GM12878 (cell line): ENCODE measurements at regions not wholly inside any gene's neighbourhood (a gene's known extent, or its start where the extent isn't known, plus 50 kb on each side); places are given as distances from the start of the nearest gene placed in this dataset.

ENCODE experiments used
- ATAC-seq: fragments of 200-7000 bp; cut with Tn5 transposase; 3 replicates; pipeline ENCODE4 v1.9.1; 2020; ENCODE audit warnings: mild to moderate bottlenecking, moderate library complexity
- BruUV-seq: library from RNA; stranded (reverse); fragments of 400-500 nt; replicated peaks from 2 replicates; lab custom pipeline; 2021; lab: Mats Ljungman, UMichigan
- CTCF ChIA-PET: fragments of 300-600 bp; sonication (Branson Sonifier 250); formaldehyde crosslinking; extraction: SDS; loops from one replicate; lab custom pipeline; 2021; ENCODE audit warnings: inconsistent platforms; lab: Yijun Ruan, JAX
- POLR2A ChIA-PET: fragments of 350-600 bp; formaldehyde crosslinking; extraction: SDS; loops from one replicate; lab custom pipeline; 2021; ENCODE audit warnings: inconsistent platforms; lab: Charles Lee
- RAD21 ChIA-PET: fragments of 300-600 bp; sonication (Branson Sonifier 250); formaldehyde crosslinking; loops from one replicate; lab custom pipeline; 2023; ENCODE audit warnings: antibody characterized with exemption; ENCODE audit not compliant: unreplicated experiment; lab: Charles Lee
- SMC1A ChIA-PET: fragments of 300-600 bp; sonication (Branson Sonifier 250); formaldehyde crosslinking; loops from one replicate; lab custom pipeline; 2023; ENCODE audit not compliant: unreplicated experiment, uncharacterized antibody; lab: Charles Lee
- DNase-seq: peaks from one replicate; pipeline ENCODE4 v3.0.0-alpha.2; 2011; ENCODE audit warnings: low read depth, low spot score
- FAIRE-seq: peaks from 3 replicates; lab custom pipeline; 2011; peaks lifted over from hg19 to GRCh38; lab: Jason Lieb, UNC
- H2AFZ ChIP-seq: 2 replicates; pipeline ENCODE4 v1.6.0; 2011; ENCODE audit warnings: low read depth, low read length, control low read depth; ENCODE audit not compliant: control insufficient read depth
- H3K27ac ChIP-seq: 2 replicates; pipeline ENCODE4 v1.5.1; 2011; ENCODE audit warnings: control low read depth; ENCODE audit not compliant: control insufficient read depth, insufficient read depth
- H3K27me3 ChIP-seq, 2 experiments: replicated peaks in 1 of 2; 2 replicates each; pipeline versions ENCODE4 v1.6.0 to v1.6.1; 2011; ENCODE audit warnings: low read length in 1 of 2; ENCODE audit not compliant: control insufficient read depth in 2 of 2, insufficient read depth in 2 of 2
- H3K36me3 ChIP-seq, 2 experiments: 2 replicates each; pipeline ENCODE4 v1.5.1; 2011; ENCODE audit warnings: low read length in 1 of 2; ENCODE audit not compliant: control insufficient read depth in 2 of 2, insufficient read depth in 2 of 2
- H3K4me1 ChIP-seq: 2 replicates; pipeline ENCODE4 v1.6.1; 2011; ENCODE audit warnings: mild to moderate bottlenecking, low read length, moderate library complexity, mixed read lengths; ENCODE audit not compliant: control insufficient read depth, insufficient read depth
- H3K4me2 ChIP-seq: 2 replicates; pipeline ENCODE4 v1.6.0; 2011; ENCODE audit warnings: control low read depth; ENCODE audit not compliant: control insufficient read depth, insufficient read depth
- H3K4me3 ChIP-seq: fragments of 200-600 bp; sonication (generic); 2 replicates; pipeline ENCODE4 v1.5.1; 2016
- H3K79me2 ChIP-seq: 2 replicates; pipeline ENCODE4 v1.6.0; 2011; ENCODE audit warnings: low read length; ENCODE audit not compliant: control insufficient read depth, insufficient read depth
- H3K9ac ChIP-seq: 2 replicates; pipeline ENCODE4 v1.8.0; 2011; ENCODE audit warnings: low read length, control low read depth, mixed read lengths; ENCODE audit not compliant: control insufficient read depth, insufficient read depth
- H3K9me3 ChIP-seq: replicated peaks from 3 replicates; pipeline ENCODE4 v1.5.1; 2011; ENCODE audit warnings: mild to moderate bottlenecking, low read length; ENCODE audit not compliant: control insufficient read depth, insufficient read depth
- H4K20me1 ChIP-seq: 2 replicates; pipeline ENCODE4 v1.6.0; 2011; ENCODE audit not compliant: control insufficient read depth, insufficient read depth
- ATF7 ChIP-seq: fragments of 450-650 bp; IDR thresholded peaks from 2 replicates; pipeline ENCODE4 v1.6.1; 2016; ENCODE audit warnings: low read depth, mild to moderate bottlenecking
- BACH1 ChIP-seq: fragments of 450-650 bp; IDR thresholded peaks from 2 replicates; pipeline ENCODE4 v1.6.1; 2017; ENCODE audit warnings: mild to moderate bottlenecking, borderline replicate concordance
- EGR1 ChIP-seq, 2 experiments: IDR thresholded peaks; 1 replicate in 1 of 2; 2 replicates in 1 of 2; pipeline ENCODE4 v1.6.1; 2011 to 2012; ENCODE audit warnings: low read depth in 2 of 2, low read length in 2 of 2, borderline replicate concordance in 1 of 2, mild to moderate bottlenecking in 1 of 2, moderate library complexity in 1 of 2
- HDAC2 ChIP-seq: fragments of 200-600 bp; sonication (generic); IDR thresholded peaks from 2 replicates; pipeline ENCODE4 v1.6.1; 2017
- KDM1A ChIP-seq: fragments of 200-600 bp; sonication (generic); IDR thresholded peaks from 2 replicates; pipeline ENCODE4 v1.6.1; 2016; ENCODE audit warnings: borderline replicate concordance
- MEF2B ChIP-seq: fragments of 450-650 bp; IDR thresholded peaks from 2 replicates; pipeline ENCODE4 v1.6.1; 2018; ENCODE audit warnings: mild to moderate bottlenecking, moderate library complexity; ENCODE audit not compliant: partially characterized antibody, poor library complexity, severe bottlenecking
- NFXL1 ChIP-seq: fragments of 450-650 bp; IDR thresholded peaks from 2 replicates; pipeline ENCODE4 v1.6.1; 2017; ENCODE audit warnings: antibody characterized with exemption, mild to moderate bottlenecking, borderline replicate concordance
- NR2C2 ChIP-seq: IDR thresholded peaks from 2 replicates; pipeline ENCODE4 v1.6.1; 2011; ENCODE audit warnings: borderline replicate concordance, low read depth; ENCODE audit not compliant: control insufficient read depth, insufficient read length
- PKNOX1 ChIP-seq: fragments of 450-650 bp; IDR thresholded peaks from 2 replicates; pipeline ENCODE4 v1.6.1; 2016; ENCODE audit warnings: mild to moderate bottlenecking
- SREBF2 ChIP-seq: IDR thresholded peaks from 2 replicates; pipeline ENCODE4 v1.6.1; 2012; ENCODE audit warnings: mild to moderate bottlenecking, low read length
- WGBS: methylation state at CpG from one replicate; pipeline ENCODE4 v1.1.6; 2016; ENCODE audit warnings: low lambda C conversion rate; ENCODE audit not compliant: insufficient replicate concordance, insufficient coverage; ENCODE audit errors: missing lambda C conversion rate; 5-methylcytosine and 5-hydroxymethylcytosine counted together
- in situ Hi-C: fragments of 300-500 bp; cut with MboI; formaldehyde crosslinking; loops from 9 replicates; pipeline ENCODE4 v1.14.3; 2018; ENCODE audit warnings: mixed read lengths
- intact Hi-C: fragments of 100-400 bp; cut with micrococcal nuclease; formaldehyde crosslinking; loops from one replicate; pipeline ENCODE4 v1.14.2; 2022; ENCODE audit not compliant: unreplicated experiment

GRCh38 chr12:67759829-67760228 lies 111.3 kb downstream of the DYRK2 start (continued):
- TF ChIP-seq EGR1 (IDR thresholded peaks at IDR 0.05; ENCODE audit: borderline replicate concordance in 1 of 2, low read depth in 2 of 2, low read length in 2 of 2): no peak
- TF ChIP-seq ATF7: no peak

GRCh38 chr12:67760586-67761275 lies 112.2 kb downstream of the DYRK2 start:
- ChIA-PET SMC1A (no interaction called here), RAD21 (no interaction called here), CTCF (no interaction called here), POLR2A (no interaction called here)
- TF ChIP-seq MEF2B (no peak), NR2C2 (no peak), NFXL1 (no peak), KDM1A (no peak), HDAC2 (no peak), BACH1 (no peak), SREBF2 (no peak), PKNOX1 (no peak)
- Histone ChIP-seq H3K9me3 (no peaks in the 10 kb centered on the region; the same call in 2 of the 3 replicates), H3K4me2 (no peak overlapping the region), H2AFZ (no peak overlapping the region), H3K4me1 (peaks cover 12% of the 10 kb centered on the region; the same call in 1 of the 2 replicates), H3K36me3 (no peaks in the 10 kb centered on the region), H4K20me1 (no peaks in the 10 kb centered on the region), H3K79me2 (no peaks in the 10 kb centered on the region), H3K9ac (no peak overlapping the region), H3K27me3 (peaks cover 0 to 2% of the 10 kb centered on the region in 2 experiments; a peak in 2 of 4 replicates), H3K27ac (no peak overlapping the region), H3K4me3 (no peak overlapping the region)
- in situ Hi-C loops: no loop called here
- intact Hi-C loops: no loop called here
- ATAC-seq: no peak
- FAIRE-seq: no peak
- BruUV-seq: no TSS peak
- DNase-seq: no peak
- WGBS: 71% methylated on average over 7 of the region's 7 CpGs
